HL-60 (cell line): ENCODE measurements at regions not wholly inside any gene's neighbourhood (a gene's known extent, or its start where the extent isn't known, plus 50 kb on each side); places are given as distances from the start of the nearest gene placed in this dataset.

ENCODE experiments used
- DNase-seq, 2 experiments: peaks; one replicate each; pipeline ENCODE4 v3.0.0-alpha.2; 2010 to 2020; ENCODE audit warnings: low read depth in 1 of 2, low spot score in 1 of 2
- H3K27ac ChIP-seq: fragments of 250-450 bp; sonication (Bioruptor Pico); replicated peaks from 2 replicates; pipeline ENCODE4 v1.5.1; 2020; ENCODE audit warnings: mild to moderate bottlenecking, moderate library complexity
- H3K27me3 ChIP-seq: fragments of 250-450 bp; sonication (Bioruptor Pico); 2 replicates; pipeline ENCODE4 v1.5.1; 2021; ENCODE audit warnings: mild to moderate bottlenecking, moderate library complexity; ENCODE audit not compliant: insufficient read depth, poor library complexity, severe bottlenecking
- H3K4me3 ChIP-seq: replicated peaks from 2 replicates; pipeline ENCODE4 v1.5.1; 2011; ENCODE audit warnings: mild to moderate bottlenecking, control low read depth, low read length; ENCODE audit not compliant: insufficient read depth
- GABPA ChIP-seq: IDR thresholded peaks from 2 replicates; pipeline ENCODE4 v1.6.1; 2012; ENCODE audit warnings: low read depth
- POLR2AphosphoS5 ChIP-seq: IDR thresholded peaks from 2 replicates; pipeline ENCODE4 v1.6.1; 2012; ENCODE audit warnings: low read depth
- SPI1 ChIP-seq: IDR thresholded peaks from 2 replicates; pipeline ENCODE4 v1.6.1; 2012; ENCODE audit warnings: low read depth, mild to moderate bottlenecking, borderline replicate concordance
- TF ChIP-seq, protein P1 (sequence below): IDR thresholded peaks from one replicate; pipeline ENCODE4 v1.5.1; 2011; ENCODE audit warnings: low read length, control low read depth, inconsistent platforms; ENCODE audit not compliant: insufficient read depth
- TF ChIP-seq, protein P2 (sequence below): IDR thresholded peaks from 2 replicates; pipeline ENCODE4 v1.6.1; 2012; ENCODE audit warnings: low read depth; ENCODE audit not compliant: insufficient replicate concordance

DNA sequence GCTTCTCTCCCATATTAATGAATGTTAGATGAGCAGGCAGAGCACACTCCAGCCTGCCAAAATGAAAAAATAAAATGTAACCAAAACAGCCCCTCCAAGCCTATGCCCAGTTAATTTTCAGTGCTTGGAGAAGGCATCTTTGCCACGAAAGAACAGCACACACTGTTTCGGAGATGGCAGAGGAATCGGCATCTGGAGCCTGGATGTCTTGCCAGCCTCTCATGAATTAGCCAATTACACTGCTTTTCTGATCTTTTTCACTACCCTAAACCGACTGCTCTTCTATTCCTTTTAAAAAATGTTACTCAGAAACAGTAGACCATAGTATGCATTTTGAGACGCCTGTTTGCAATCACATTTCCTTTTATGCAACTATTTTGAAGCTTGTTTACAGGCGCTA is 249.6 kb downstream of the TLE3 start:
- H3K27ac ChIP-seq, result no peak overlapping the region
- H3K27me3 ChIP-seq, result no peaks in the 10 kb centered on the region
- TF ChIP-seq SPI1, result no peak
- no peak for TF ChIP-seq GABPA
- TF ChIP-seq POLR2AphosphoS5, result no peak
- DNase-seq, result no peak
- H3K4me3 ChIP-seq, result no peak overlapping the region

DNA sequence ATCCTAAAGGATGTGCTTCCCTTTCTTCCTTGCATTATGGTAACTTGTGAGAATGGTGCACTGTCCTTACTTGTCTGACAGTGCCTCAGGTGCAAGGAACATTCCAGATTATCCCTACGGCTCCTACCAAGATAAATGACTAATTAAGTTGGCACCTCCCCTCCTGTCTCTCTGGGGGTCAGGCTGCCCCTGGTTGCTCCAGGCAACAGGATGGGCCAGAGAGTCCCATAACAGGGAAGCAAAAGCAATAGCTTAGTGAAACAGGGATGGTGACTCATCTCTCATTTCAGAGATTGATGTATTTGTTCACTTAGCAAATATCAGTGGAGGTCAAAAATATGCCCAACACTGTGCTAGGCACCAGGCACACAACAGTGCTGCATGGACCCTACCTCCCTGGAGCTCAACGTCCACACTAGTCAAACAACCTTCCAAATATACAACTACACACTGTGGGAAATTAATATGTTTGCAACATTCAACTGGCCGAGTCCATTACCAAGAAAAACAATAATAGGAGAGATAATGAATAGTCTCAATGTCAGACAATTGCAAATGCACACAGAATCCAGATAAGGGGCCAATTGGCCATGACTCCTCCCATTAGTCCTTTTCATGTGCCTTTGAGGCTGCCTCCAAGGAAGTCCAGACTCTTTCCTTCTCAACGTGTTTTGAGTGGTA is 249.0 kb downstream of the TLE3 start:
- no peak overlapping the region for H3K4me3 ChIP-seq
- no peak for DNase-seq
- TF ChIP-seq SPI1 (no peak), GABPA (no peak), POLR2AphosphoS5 (no peak)
- H3K27ac ChIP-seq, result no peak overlapping the region
- H3K27me3 ChIP-seq, result no peaks in the 10 kb centered on the region

DNA sequence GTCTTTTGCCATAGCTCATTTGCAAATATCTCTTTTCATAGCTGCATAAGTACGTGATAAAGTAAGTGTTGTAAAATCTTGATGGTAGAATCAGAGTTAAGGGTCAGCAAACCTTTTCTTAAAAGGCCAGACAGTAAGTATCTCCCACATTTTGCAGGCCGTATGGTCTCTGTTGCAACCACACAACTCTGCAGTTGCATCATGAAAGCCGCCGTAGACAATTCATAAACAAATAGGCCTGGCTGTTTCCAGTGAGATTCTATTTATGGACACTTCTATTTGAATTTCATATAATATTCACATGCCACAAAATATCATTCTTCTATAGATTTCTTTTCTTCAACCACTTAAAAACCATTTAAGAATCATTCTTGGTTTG is 248.5 kb downstream of the TLE3 start:
- no peak for DNase-seq

DNA sequence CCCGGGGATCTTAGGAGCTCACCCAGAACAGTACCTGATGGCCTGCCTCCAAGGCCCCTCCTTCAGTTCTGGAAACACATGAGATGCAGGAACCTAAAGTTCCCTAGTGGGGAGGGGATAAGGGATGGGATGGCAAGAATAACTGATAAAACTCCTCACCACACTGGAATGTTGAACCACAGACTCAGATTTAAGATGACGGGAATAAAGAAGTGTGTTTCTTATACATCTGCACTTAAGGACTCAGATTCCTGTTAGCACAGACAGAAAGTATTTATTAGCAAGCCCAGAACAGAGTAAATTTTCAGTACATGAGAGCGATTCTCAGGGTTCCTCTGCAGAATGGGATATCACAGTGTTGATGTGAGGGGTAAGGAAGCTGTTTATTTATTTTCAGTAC is 245.2 kb downstream of the TLE3 start:
- Histone ChIP-seq H3K4me3 (no peak overlapping the region), H3K27me3 (no peaks in the 10 kb centered on the region), H3K27ac (no peak overlapping the region)
- no peak for DNase-seq
- TF ChIP-seq POLR2AphosphoS5 (no peak), SPI1 (no peak), GABPA (no peak)
- TF ChIP-seq, protein P1, sequence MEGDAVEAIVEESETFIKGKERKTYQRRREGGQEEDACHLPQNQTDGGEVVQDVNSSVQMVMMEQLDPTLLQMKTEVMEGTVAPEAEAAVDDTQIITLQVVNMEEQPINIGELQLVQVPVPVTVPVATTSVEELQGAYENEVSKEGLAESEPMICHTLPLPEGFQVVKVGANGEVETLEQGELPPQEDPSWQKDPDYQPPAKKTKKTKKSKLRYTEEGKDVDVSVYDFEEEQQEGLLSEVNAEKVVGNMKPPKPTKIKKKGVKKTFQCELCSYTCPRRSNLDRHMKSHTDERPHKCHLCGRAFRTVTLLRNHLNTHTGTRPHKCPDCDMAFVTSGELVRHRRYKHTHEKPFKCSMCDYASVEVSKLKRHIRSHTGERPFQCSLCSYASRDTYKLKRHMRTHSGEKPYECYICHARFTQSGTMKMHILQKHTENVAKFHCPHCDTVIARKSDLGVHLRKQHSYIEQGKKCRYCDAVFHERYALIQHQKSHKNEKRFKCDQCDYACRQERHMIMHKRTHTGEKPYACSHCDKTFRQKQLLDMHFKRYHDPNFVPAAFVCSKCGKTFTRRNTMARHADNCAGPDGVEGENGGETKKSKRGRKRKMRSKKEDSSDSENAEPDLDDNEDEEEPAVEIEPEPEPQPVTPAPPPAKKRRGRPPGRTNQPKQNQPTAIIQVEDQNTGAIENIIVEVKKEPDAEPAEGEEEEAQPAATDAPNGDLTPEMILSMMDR, result no peak
- TF ChIP-seq, protein P2, sequence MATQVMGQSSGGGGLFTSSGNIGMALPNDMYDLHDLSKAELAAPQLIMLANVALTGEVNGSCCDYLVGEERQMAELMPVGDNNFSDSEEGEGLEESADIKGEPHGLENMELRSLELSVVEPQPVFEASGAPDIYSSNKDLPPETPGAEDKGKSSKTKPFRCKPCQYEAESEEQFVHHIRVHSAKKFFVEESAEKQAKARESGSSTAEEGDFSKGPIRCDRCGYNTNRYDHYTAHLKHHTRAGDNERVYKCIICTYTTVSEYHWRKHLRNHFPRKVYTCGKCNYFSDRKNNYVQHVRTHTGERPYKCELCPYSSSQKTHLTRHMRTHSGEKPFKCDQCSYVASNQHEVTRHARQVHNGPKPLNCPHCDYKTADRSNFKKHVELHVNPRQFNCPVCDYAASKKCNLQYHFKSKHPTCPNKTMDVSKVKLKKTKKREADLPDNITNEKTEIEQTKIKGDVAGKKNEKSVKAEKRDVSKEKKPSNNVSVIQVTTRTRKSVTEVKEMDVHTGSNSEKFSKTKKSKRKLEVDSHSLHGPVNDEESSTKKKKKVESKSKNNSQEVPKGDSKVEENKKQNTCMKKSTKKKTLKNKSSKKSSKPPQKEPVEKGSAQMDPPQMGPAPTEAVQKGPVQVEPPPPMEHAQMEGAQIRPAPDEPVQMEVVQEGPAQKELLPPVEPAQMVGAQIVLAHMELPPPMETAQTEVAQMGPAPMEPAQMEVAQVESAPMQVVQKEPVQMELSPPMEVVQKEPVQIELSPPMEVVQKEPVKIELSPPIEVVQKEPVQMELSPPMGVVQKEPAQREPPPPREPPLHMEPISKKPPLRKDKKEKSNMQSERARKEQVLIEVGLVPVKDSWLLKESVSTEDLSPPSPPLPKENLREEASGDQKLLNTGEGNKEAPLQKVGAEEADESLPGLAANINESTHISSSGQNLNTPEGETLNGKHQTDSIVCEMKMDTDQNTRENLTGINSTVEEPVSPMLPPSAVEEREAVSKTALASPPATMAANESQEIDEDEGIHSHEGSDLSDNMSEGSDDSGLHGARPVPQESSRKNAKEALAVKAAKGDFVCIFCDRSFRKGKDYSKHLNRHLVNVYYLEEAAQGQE, result no peak

More for the DNA sequence above, 248.5 kb downstream of the TLE3 start:
- H3K27me3 ChIP-seq, result no peaks in the 10 kb centered on the region
- no peak for TF ChIP-seq GABPA
- TF ChIP-seq, protein P1, result no peak
- no peak for TF ChIP-seq SPI1
- TF ChIP-seq POLR2AphosphoS5, result no peak
- TF ChIP-seq, protein P2, result no peak
- no peak overlapping the region for H3K4me3 ChIP-seq
- H3K27ac ChIP-seq, result no peak overlapping the region
